Fibroblast of skin of right quadriceps (primary cell): ENCODE measurements at regions not wholly inside any gene's neighbourhood (a gene's known extent, or its start where the extent isn't known, plus 50 kb on each side); places are given as distances from the start of the nearest gene placed in this dataset.
A peak's percentile ranks its signal among the peaks of the same experiment; 100 is the strongest.
"Not testable (repeated sequence)": the region's sequence is repeated elsewhere in the genome, so short reads cannot be mapped to it uniquely, and the experiment has no call there.

ENCODE experiments used
- DNase-seq: peaks from one replicate; pipeline ENCODE4 v3.0.0-alpha.2; 2013

GRCh38 chrX:145393702-145394235 is 146.5 kb downstream of the SPANXN1 start:
- no peak for DNase-seq

- no peak for DNase-seq
These were observed 147.0 kb downstream of the SPANXN1 start for GRCh38 chrX:145394344-145394743.

GRCh38 chrX:145396612-145397011 is 149.3 kb downstream of the SPANXN1 start:
- DNase-seq: no peak

DNA sequence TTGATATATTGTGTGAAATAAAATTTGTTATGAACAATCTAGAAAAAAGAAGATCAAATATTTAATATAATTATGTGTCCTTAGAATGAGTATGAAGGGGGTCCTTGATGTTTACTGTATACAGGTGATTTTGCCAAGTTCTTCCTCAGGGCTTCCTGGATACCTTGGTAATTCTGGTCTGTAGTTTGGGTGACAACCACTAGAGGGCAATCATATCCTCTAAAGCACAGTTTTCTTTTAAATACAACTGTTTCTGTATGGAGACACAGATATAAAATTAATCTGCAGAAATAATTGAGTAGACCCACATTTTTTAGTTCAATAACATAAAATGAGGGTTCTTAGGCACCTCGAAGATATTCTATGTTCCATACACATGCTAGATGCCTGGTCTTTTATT is 157.7 kb downstream of the SPANXN1 start:
- no peak for DNase-seq

DNA sequence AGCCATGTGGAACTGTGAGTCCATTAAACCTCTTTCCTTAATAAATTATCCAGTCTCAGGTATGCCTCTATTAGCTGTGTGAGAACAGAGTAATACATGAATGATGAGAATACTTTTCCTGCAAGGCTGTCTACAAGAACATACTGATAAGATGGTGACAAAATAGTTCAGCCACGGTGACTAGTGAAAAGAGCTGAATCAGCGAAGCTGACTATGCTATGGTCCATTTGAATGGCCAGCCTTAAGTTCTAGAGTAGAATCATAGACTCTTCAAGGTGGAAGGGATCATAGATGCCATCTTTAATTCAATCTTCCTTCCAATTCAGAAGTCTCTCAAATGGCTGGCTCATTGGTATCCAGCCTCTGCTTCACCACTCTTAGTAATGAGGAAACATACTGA is 163.3 kb downstream of the SPANXN1 start:
- DNase-seq: no peak

- not testable (repeated sequence) for DNase-seq
These were observed 188.9 kb downstream of the SPANXN1 start for GRCh38 chrX:145436211-145436610.

GRCh38 chrX:145464650-145465049 is 217.3 kb downstream of the SPANXN1 start:
- no peak for DNase-seq

- DNase-seq: no peak
These were observed 228.4 kb downstream of the SPANXN1 start for GRCh38 chrX:145475725-145476124.

GRCh38 chrX:145484740-145485139 is 237.4 kb downstream of the SPANXN1 start:
- DNase-seq: no peak

DNA sequence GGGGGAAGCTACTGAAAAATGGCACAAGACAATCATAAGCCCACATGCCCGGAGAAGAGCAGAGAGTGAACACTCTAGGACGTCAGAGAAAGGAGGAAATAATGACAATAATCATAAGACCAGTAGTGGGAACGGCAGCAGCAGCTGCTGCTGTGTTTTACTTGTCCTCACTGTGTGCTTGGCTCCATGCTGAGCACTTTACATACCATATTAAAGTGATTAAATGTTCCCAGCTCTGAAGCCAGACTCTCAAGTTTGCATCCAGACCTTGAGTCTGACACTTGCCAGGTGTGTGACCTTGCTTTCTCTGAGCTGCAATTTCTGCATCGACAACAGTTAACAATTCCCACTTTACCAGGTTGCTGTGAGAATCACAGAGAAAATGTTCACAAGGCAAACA is 255.4 kb downstream of the SPANXN1 start:
- no peak for DNase-seq

GRCh38 chrX:145506214-145506613 is 258.9 kb downstream of the SPANXN1 start:
- no peak for DNase-seq

DNA sequence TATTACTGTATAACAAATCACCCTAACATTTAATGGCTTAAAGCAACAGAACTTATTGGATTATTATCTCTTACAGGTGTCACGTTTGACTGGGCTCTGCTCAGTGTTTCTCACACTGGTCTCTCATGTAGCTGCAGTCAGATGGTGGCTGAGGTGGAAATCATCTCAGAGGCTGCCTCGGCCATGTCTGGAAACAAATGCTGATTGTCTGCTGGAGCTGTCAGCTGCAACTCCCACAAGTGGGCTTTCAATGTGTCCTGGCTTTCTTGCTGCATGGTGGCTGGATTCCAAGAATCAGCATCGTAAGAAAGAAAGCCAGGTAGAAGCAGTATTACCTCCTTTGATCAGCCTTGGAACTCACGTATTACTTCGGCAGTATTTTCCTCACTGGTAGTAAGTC is 277.6 kb downstream of the SPANXN1 start:
- no peak for DNase-seq

DNA sequence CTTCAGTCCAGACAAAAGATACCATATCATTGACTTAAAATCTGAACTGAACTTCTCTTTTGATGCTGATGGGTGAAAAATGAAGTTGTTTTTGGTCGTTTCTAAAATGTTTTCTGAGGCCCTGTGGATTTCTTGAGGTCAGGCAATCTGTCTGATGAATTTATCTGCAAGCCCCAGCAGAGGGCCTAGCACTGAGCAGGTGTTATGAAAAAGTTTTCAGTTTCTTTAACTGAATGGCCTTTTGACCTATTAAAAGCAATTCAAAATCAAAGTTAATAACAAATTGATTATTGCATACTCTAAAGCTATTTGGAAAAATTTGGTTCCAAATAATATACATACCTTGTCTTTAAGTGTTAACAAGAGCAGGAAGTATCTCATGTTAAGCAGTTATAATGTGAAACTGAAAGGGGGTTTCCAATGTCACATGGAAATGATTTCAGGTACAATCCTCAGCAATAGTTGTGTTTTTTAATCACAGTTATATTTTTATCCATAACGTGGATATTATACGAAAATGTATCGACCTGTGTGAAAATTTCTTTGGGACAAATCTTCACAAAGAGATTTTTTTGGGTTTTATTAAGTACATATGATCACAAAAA is 285.0 kb downstream of the SPANXN1 start:
- no peak for DNase-seq

DNA sequence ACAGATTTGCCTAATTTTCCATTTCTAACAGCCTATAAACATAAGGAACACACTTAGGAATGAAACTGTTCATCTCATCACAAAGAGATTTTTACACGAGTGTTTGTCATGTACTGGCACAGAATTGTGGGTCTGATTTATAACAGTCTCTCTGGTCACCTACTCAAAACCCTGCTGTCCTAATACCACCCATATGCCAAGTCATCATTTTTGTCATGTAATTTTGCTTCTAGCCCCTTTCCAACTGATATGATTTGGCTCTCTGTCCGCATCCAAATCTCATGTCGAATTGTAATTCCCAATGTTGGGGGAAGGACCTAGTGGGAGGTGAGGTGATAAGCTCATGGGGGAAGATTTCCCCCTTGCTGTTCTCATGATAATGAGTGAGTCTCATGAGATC is 284.1 kb upstream of the SLITRK2 start:
- no peak for DNase-seq

DNA sequence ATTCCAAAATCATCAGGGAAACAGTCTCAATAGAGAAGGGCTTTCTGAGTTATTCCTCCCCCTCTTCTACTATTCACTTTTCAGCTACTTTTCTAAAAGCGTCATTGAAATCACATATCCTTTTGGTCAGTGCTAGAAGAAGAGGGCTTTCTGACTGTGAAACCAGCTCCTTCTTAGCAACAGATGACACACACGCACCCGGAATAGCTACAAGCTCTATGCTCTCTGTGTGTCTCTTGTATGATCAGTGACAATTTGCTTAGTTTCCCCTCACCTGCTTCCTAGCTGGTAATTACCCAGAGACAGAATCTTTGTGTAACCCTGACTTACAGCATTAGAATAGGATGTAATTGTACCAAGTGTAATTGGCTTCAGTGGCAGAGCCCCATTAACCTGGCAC is 268.1 kb upstream of the SLITRK2 start:
- DNase-seq: no peak

GRCh38 chrX:145552643-145553042 is 265.0 kb upstream of the SLITRK2 start:
- DNase-seq: no peak

GRCh38 chrX:145553702-145554101 is 263.9 kb upstream of the SLITRK2 start:
- no peak for DNase-seq

- DNase-seq: no peak
These were observed 254.5 kb upstream of the SLITRK2 start for GRCh38 chrX:145563159-145563558.

DNA sequence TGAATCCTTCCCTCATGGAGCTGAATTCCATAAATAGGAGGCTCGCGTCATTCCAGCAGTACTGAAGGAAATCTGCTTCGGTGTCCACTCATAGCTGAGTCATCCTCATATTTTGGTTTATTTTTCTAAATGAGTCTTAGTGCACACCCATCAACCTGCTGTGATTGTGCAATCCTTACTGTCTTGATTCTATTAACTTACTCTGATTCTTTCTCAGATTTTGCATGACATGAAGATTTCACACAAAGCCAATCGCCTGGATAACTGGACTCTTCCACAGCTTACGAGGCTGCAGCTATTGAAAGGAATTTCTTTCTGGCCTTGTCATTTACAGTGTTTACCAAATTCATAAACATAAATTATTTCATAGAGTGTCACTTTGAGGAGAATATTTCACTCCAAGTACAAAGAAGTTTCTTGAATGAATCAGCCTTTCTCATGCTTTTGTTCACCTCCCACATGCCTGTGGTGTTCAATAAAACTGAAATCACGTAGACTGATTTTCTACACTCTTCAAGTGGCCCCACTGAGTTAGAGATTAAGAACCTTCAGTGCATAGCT is 207.6 kb upstream of the SLITRK2 start:
- DNase-seq: peak; percentile 0

- DNase-seq: no peak
These were observed 203.7 kb upstream of the SLITRK2 start for GRCh38 chrX:145613894-145614293.

DNA sequence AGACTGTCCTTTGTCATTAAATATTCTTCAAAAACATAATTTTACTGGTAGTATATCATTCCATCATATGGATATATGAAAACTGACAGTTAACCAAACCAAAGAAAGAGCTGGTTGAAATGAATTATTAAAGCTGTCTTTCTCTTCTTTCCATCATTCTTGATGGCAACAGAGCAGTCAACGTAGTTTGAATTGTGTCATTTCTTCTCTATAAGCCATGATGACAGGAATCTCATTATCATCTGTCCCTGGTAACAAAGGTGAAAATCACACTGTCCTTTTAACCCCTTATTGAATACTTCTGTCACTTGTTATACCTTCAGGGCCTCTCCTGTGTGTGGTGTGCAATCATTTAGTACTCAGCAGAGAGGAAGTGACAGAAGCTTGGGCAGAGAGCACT is 197.0 kb upstream of the SLITRK2 start:
- DNase-seq: no peak

- no peak for DNase-seq
These were observed 194.2 kb upstream of the SLITRK2 start for GRCh38 chrX:145623453-145623852.

GRCh38 chrX:145630081-145630480 is 187.5 kb upstream of the SLITRK2 start:
- DNase-seq: no peak

DNA sequence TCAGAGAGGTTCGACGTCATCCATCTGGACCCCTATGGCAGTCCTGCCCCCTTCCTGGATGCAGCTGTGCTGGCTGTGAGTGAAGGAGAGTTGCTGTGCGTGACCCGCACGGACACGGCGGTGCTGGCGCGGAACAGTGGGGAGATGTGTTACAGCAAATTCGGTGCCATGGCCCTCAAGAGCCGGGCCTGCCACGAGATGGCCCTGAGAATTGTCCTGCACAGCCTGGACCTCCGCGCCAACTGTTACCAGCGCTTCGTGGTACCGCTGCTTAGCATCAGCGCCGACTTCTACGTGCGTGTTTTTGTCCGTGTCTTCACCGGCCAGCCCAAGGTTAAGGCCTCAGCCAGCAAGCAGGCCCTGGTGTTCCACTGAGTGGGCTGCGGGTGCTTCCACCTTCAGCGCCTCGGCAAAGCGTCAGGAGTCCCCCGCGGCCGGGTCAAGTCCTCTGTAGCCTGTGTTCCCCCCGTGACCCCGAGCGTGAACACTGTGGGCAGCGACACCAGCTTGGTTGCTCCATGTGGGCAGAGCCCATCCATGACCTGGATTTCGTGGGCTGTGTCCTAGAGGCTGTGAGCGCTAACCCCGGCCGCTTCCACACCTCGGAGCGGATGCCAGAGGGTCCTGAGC is 186.7 kb upstream of the SLITRK2 start:
- DNase-seq: no peak
